Stimulated activated CD4-positive, alpha-beta T cell treated with anti-CD3 and anti-CD28 coated beads, TNF-alpha, amount 100 ng/mL, for 4 hours (primary cell): ENCODE measurements at regions not wholly inside any gene's neighbourhood (a gene's known extent, or its start where the extent isn't known, plus 50 kb on each side); places are given as distances from the start of the nearest gene placed in this dataset.

Experiments
- DNase-seq, 3 experiments: peaks; one replicate each; pipeline ENCODE4 v3.0.0-alpha.2; 2020; ENCODE audit warnings: low read depth in 3 of 3

GRCh38 chr6:140980265-140980887, 1152.3 kb upstream of the GJE1 start:
- no peak for DNase-seq

- no peak for DNase-seq
Measured at GRCh38 chr6:140979642-140980091, 1153.1 kb upstream of the GJE1 start.

GRCh38 chr6:140977403-140977802, 1155.3 kb upstream of the GJE1 start:
- DNase-seq: no peak

GRCh38 chr6:140976806-140977205, 1155.9 kb upstream of the GJE1 start:
- DNase-seq: no peak

GRCh38 chr6:140970485-140970884, 1162.2 kb upstream of the GJE1 start:
- no peak for DNase-seq

- DNase-seq: no peak
Measured at GRCh38 chr6:140968062-140968461, 1164.7 kb upstream of the GJE1 start.

GRCh38 chr6:140966676-140967075, 1166.0 kb upstream of the GJE1 start:
- no peak for DNase-seq

- no peak for DNase-seq
Measured at GRCh38 chr6:140960566-140960965, 1172.2 kb upstream of the GJE1 start.

GRCh38 chr6:140957386-140957785, 1175.3 kb upstream of the GJE1 start:
- no peak for DNase-seq

GRCh38 chr6:140956571-140957369, 1176.0 kb upstream of the GJE1 start:
- DNase-seq: no peak

GRCh38 chr6:140940251-140940925, 1192.3 kb upstream of the GJE1 start:
- DNase-seq: no peak

GRCh38 chr6:140932909-140933308, 1199.8 kb upstream of the GJE1 start:
- DNase-seq: no peak

GRCh38 chr6:140931581-140931980, 1201.1 kb upstream of the GJE1 start:
- no peak for DNase-seq

- DNase-seq: no peak
Measured at GRCh38 chr6:140929121-140929520, 1203.6 kb upstream of the GJE1 start.

- DNase-seq: no peak
Measured at GRCh38 chr6:140923048-140923447, 1209.7 kb upstream of the GJE1 start.

GRCh38 chr6:140921366-140922226, 1211.1 kb upstream of the GJE1 start:
- DNase-seq: no peak

- DNase-seq: no peak
Measured at GRCh38 chr6:140917911-140918310, 1214.8 kb upstream of the GJE1 start.

- DNase-seq: no peak
Measured at GRCh38 chr6:140915551-140915950, 1217.2 kb upstream of the GJE1 start.

GRCh38 chr6:140915103-140915502, 1217.6 kb upstream of the GJE1 start:
- no peak for DNase-seq

- DNase-seq: no peak
Measured at GRCh38 chr6:140912686-140913085, 1220.0 kb upstream of the GJE1 start.

- no peak for DNase-seq
Measured at GRCh38 chr6:140909625-140910024, 1223.1 kb upstream of the GJE1 start.

- no peak for DNase-seq
Measured at GRCh38 chr6:140909156-140909555, 1223.6 kb upstream of the GJE1 start.
